ENCODE measurements at regions not wholly inside any gene's neighbourhood (a gene's known extent, or its start where the extent isn't known, plus 50 kb on each side); places are given as distances from the start of the nearest gene placed in this dataset.

DNA sequence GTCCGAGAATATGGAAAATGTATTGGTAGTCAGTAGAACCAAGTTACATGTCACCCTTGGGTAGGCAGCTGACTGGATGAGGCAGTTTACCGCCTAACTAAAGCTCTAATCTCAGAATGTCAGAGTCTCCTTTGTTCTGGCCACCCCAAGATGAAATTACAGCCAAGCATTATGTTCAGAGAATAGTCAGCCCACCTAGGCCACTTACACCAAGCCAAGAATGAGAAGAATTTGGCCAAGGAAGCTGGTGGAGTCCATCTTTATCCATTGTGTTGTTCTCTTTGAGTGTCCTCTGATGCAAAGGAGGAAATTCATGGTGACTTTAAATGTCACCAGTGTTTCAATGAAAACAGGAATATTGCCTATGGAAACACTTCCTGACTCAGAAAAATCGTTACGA is 275.1 kb upstream of the MAP3K1 start:
- no peak for DNase-seq

DNA sequence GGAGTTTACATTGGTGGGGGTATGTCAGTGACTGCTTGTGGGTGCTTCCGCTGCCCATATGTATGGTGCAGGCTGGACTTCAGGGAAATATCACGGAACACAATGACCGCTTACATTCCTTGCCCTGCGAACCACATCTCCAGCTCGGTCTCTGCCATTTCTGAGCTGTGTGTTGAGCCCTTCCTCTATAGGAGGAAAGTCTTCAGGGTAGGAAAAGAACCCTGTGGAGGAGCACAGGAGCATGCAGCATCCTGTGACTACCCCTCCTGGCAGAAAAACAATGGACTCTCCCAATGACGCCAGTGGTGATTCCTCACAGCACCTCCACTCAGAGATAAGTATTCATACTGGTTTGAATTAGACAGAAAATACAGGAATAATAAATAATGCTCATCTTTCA is 276.8 kb upstream of the MAP3K1 start:
- DNase-seq = no peak

GRCh38 chr5:56535347-56535746 is 280.0 kb upstream of the MAP3K1 start:
- no peak for DNase-seq

GRCh38 chr5:56534102-56534829 is 281.1 kb upstream of the MAP3K1 start:
- DNase-seq = no peak

- no peak for DNase-seq
These were observed 282.9 kb upstream of the MAP3K1 start for GRCh38 chr5:56532466-56532865.

DNA sequence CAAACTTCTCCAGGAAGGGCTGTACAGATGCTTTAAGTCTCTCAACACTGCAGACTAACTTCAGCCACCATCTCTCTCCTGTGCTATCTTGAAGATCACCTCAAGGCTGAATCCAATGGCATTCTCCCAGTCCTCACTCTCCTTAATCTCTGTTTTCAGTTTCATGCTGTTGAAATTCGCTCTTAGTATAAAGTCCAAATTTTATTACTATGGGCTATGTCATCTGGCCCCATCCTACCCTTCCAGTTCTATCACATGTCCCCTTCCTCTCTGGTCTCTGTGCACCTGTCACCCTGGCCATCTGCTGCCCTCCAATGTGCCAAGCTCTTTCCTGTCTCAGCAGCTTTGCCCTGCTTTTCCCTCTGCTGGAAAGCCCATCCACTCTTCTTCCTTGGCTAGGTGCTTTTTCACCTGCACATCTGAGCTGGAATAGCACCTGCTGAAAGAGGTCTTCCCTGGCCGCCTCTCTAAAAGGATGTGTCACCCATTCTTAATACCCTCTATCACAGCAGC is 284.7 kb upstream of the MAP3K1 start:
- DNase-seq = no peak

DNA sequence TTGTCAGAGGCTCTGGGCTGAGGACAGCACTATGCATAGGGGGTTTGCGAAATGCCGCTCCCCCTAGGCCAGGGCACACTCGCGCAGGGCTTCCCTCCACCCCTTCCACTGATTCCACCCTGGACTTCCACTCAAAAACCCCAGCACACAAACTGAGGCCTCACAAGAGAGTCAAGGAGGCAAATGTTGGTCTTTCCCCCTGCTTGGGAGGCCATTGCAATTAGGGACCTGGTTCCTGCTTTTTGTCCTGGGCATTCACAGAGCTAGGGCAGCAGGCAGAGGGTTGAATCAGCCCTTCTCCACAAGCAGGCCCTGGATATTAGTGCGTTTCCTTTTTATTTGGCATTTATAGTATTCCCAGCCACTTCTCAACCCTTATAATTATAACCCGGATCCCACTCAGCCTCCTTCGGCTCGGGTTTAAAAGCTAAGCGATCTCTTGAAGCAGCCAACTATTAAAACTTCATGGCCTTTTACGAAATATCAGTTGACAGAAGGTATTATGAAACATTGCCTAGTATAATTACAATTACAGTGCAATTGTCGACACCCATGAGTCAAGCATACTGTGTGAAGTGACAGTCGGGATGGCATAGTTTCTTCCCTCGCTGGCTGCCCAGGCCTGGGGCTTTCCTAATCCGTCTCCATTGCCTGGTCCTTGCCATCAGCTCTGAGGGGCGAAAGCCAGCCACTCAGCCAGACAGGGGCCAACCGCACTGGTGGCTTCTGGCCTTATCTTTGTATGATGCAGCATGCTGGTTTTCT is 285.5 kb upstream of the MAP3K1 start:
- DNase-seq = no peak

GRCh38 chr5:56527174-56527573 is 288.2 kb upstream of the MAP3K1 start:
- DNase-seq = no peak

GRCh38 chr5:56525113-56525512 is 290.2 kb upstream of the MAP3K1 start:
- no peak for DNase-seq

GRCh38 chr5:56523790-56524575 is 290.9 kb upstream of the ANKRD55 start:
- no peak for DNase-seq

DNA sequence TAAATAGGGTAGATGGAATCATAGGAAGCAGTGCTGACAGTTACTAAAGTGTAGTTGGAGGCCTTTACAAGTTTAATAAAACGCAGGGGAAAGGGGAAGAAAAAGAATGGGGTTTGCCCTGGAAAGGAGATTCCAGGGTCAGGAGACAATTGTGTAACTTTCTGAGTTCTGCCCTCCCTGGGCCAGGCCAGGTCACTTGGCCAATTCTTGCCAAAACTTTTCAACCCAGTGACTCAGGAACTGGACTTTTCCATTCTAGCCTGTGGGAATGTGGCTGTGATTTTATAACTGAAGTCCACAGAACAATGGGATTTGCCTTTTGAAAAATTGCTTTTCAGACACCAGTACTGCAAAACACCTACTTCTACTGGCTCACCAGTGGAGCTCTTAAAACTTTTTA is 289.8 kb upstream of the ANKRD55 start:
- DNase-seq = no peak

- no peak for DNase-seq
These were observed 289.0 kb upstream of the ANKRD55 start for GRCh38 chr5:56522169-56522568.

GRCh38 chr5:56520986-56521730 is 288.0 kb upstream of the ANKRD55 start:
- no peak for DNase-seq

DNA sequence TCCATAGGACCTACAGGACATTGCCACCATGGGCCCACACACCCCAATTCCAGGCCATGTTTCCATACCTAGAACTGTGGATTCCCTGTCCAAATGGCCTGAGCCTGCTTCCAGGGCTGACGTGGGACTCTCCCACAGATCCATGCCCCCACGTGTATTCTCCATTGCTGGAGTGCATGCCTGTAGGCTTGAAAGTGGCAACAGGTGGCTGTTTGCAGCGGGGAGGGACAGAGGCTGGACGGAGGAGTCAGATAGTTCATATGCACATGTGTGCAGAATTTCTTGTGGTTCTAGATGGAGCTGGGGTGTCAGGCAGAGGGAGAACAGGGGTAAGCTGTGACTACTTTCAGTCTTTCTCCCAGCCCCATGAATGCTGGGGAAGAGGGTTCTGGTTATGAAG is 285.7 kb upstream of the ANKRD55 start:
- no peak for DNase-seq

DNA sequence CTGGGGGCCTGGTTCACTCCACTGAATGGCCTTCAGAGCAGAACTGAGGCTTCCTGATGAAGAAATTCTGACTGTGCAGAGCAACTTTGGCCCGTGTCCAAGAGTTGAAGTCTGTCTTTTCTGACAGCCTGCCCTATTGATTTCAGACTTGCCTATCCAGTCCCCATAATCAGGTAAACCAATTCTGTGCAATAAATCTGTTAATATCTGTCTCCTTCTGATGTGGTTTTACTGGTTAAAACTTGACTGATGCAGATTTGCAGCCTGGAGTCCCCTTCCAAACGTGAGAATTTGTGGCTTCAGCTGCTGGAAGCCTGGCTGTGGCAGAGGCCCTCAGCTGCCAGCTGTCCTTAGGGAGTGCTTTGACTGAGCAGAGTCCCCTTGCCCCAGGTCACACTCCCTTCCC is 283.9 kb upstream of the ANKRD55 start:
- no peak for DNase-seq

DNA sequence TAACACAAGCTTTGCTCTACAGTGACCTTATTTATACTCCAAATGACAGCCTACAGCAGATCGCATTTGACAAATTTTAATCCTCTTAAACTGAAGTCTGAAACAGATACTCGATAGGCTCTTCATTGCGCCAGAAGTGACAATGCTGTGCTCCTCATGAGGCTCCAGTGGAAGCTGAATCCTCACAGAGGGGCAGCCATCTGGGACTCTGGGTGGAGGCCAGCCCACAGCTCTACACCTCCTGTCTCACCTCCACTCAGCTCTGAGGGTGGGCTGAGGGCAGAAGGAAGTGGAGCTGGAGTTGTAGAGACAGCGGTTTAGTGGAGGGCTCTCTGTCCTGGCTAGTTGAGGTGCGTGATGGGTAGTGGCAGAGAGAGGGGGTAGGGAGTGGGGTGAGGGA is 283.3 kb upstream of the ANKRD55 start:
- no peak for DNase-seq

GRCh38 chr5:56516035-56516434 is 282.9 kb upstream of the ANKRD55 start:
- no peak for DNase-seq

DNA sequence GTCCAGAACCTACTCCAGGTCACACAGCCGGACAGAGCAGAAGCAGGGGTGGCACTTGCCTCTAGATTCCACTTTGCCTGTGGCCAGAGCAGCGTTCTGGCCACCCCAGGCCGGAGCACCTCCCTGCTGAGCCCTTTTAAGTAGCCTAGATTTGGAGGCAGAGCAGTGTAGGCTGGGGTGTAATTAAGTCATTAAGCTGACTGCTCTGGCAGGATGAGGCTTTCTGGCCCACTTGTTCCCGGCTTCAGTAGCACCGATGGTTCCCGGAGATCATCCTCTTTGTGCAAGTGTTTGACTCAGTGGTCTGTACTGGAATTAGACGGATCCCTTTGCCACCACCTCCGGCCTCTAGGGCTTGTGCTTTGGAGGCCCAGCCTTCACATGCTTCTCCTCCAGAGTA is 281.9 kb upstream of the ANKRD55 start:
- no peak for DNase-seq

DNA sequence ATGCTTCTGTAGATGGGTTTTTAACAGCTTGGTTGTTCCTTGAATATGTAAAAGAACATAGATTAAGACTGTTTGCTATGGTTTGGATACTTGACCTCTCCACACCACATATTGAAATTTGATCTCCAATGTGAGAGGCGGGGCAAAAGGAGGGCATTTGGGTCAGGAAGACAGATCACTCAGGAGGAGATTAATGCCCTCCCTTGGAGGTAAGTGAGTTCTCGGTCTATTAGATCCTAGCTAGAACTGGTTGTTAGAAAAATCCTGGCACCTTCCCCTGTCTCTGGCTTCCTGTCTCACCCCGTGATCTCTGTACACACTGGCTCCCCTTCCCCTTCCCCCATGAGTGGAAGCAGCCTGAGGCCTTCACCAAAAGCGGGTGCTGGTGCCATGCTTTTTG is 281.1 kb upstream of the ANKRD55 start:
- DNase-seq = no peak

GRCh38 chr5:56513141-56513540 is 280.0 kb upstream of the ANKRD55 start:
- no peak for DNase-seq

GRCh38 chr5:56512313-56512996 is 279.3 kb upstream of the ANKRD55 start:
- no peak for DNase-seq

DNA sequence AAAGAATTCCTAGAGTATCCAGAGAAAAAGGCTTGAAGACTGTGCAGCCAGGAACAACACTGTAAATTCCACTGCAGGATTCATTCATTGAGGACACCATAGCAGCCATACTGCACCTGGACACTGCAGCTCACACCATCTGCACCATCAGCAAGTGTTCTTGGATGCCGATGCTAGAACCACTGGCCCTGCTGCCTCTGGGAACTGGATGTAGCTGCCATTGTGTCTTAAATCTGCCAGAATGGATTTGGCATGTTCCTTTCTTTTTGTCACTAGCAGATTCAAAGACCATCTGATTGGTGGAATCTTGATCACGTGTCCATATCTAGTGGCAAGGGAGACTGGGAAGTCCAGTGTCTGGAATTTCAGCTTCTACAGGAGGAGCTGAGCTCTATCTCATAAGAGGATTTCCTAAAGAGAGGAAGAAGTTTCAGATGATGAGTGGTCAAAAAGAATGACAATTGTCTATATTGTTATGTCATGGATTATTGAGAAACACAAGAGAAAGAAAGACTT is 278.3 kb upstream of the ANKRD55 start:
- no peak for DNase-seq

Data from SHP77 (cell line).